KMS-11 (cell line): ENCODE measurements at regions not wholly inside any gene's neighbourhood (a gene's known extent, or its start where the extent isn't known, plus 50 kb on each side); places are given as distances from the start of the nearest gene placed in this dataset.

ENCODE experiments used
- H2AFZ ChIP-seq: fragments of 200-600 bp; sonication (generic); 2 replicates; pipeline ENCODE4 v1.6.1; 2016; ENCODE audit warnings: antibody characterized with exemption, mixed run types, low read depth
- H3K27ac ChIP-seq: fragments of 200-600 bp; sonication (generic); 2 replicates; pipeline ENCODE4 v1.6.1; 2016; ENCODE audit warnings: mild to moderate bottlenecking, mixed run types
- H3K27me3 ChIP-seq: fragments of 200-600 bp; sonication (generic); 2 replicates; pipeline ENCODE4 v1.6.1; 2017; ENCODE audit warnings: mild to moderate bottlenecking, low read depth, mixed run types, moderate library complexity; ENCODE audit not compliant: insufficient read depth
- H3K36me3 ChIP-seq: fragments of 200-600 bp; sonication (generic); 2 replicates; pipeline ENCODE4 v1.6.1; 2017; ENCODE audit warnings: mild to moderate bottlenecking, mixed run types; ENCODE audit not compliant: insufficient read depth
- H3K4me1 ChIP-seq: fragments of 200-600 bp; sonication (generic); 2 replicates; pipeline ENCODE4 v1.6.1; 2016; ENCODE audit warnings: mild to moderate bottlenecking, low read depth, mixed run types; ENCODE audit not compliant: poor library complexity, severe bottlenecking
- H3K4me2 ChIP-seq: fragments of 200-600 bp; sonication (generic); 2 replicates; pipeline ENCODE4 v1.7.0; 2016; ENCODE audit warnings: mild to moderate bottlenecking, mixed run types
- H3K4me3 ChIP-seq: fragments of 200-600 bp; sonication (generic); IDR thresholded peaks from 2 replicates; pipeline ENCODE4 v1.6.1; 2017; ENCODE audit warnings: low read depth, low read length, mixed read lengths; ENCODE audit not compliant: insufficient read depth
- H3K79me2 ChIP-seq: fragments of 200-600 bp; sonication (generic); 2 replicates; pipeline ENCODE4 v1.6.1; 2016; ENCODE audit warnings: low read depth, mixed run types; ENCODE audit not compliant: insufficient read depth
- H3K9ac ChIP-seq: fragments of 200-600 bp; sonication (generic); 2 replicates; pipeline ENCODE4 v1.6.1; 2016; ENCODE audit warnings: mild to moderate bottlenecking, mixed run types
- H4K20me1 ChIP-seq: fragments of 200-600 bp; sonication (generic); 2 replicates; pipeline ENCODE4 v1.6.1; 2016; ENCODE audit warnings: mild to moderate bottlenecking, mixed run types; ENCODE audit not compliant: insufficient read depth
- CTCF ChIP-seq: fragments of 200-600 bp; sonication (generic); conservative IDR thresholded peaks from 2 replicates; pipeline ENCODE4 v1.6.1; 2017; ENCODE audit warnings: low read depth, mild to moderate bottlenecking, antibody characterized with exemption, low read length, moderate library complexity, mixed read lengths

GRCh38 chr18:42264497-42264896 is 309.5 kb downstream of the PIK3C3 start:
- Histone ChIP-seq H4K20me1 (no peaks in the 10 kb centered on the region), H3K27ac (no peak overlapping the region), H3K9ac (no peak overlapping the region), H3K4me2 (no peak overlapping the region), H3K27me3 (no peaks in the 10 kb centered on the region), H3K4me3 (no peak overlapping the region), H2AFZ (no peak overlapping the region), H3K36me3 (no peaks in the 10 kb centered on the region), H3K4me1 (no peaks in the 10 kb centered on the region), H3K79me2 (no peaks in the 10 kb centered on the region)
- TF ChIP-seq CTCF, result no peak

DNA sequence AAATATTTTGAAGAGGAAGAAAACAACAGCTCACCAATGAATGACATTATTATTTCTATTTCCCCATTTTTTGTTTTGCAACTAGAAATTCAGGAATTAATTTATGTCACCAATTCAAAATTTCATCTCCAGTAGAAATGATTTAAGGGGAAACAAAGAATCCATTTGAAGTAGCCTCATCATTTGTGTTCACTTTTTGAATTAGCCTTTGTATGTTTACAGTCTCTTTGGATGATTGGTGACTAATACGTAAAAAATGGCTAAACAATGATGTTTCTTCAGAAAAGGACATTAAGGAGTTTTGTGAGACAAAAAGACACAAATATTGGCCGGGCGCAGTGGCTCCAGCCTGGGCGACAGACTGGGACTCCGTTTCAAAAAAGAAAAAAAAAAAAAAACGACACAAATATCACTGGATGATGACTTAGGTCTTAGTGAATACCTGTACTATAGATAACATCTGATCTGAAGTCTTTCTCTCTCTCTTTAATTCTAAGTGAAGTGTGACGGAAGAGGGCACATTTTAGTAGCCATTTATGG is 313.2 kb downstream of the PIK3C3 start:
- Histone ChIP-seq H3K27ac (no peak overlapping the region), H3K4me1 (no peaks in the 10 kb centered on the region), H3K9ac (no peak overlapping the region), H3K4me3 (no peak overlapping the region), H3K79me2 (no peaks in the 10 kb centered on the region), H4K20me1 (no peaks in the 10 kb centered on the region), H3K36me3 (no peaks in the 10 kb centered on the region), H2AFZ (no peak overlapping the region), H3K4me2 (no peak overlapping the region), H3K27me3 (no peaks in the 10 kb centered on the region)
- TF ChIP-seq CTCF, result no peak

DNA sequence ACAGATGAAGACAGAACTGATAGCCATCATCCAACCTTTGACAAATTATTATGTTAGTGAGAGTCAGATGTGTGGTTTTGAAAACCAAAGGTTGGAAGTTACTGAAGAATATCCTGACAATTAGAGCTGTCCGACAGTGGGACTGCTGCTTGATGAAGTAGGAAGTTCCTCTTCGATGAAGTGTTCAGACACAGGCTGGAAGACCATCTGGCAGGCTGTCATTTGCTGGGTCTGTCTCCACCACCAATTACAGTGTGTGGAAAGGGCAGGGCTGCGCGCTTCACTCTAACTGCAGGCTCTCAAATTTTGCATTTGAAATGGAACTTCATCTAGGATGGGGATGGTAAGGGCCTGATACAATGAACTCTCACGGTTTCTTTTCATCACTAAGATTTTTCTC is 313.8 kb downstream of the PIK3C3 start:
- H3K27me3 ChIP-seq, result no peaks in the 10 kb centered on the region
- no peak overlapping the region for H3K27ac ChIP-seq
- H3K4me3 ChIP-seq, result no peak overlapping the region
- no peak overlapping the region for H2AFZ ChIP-seq
- no peak for TF ChIP-seq CTCF
- no peak overlapping the region for H3K4me2 ChIP-seq
- H3K79me2 ChIP-seq, result no peaks in the 10 kb centered on the region
- H3K9ac ChIP-seq, result no peak overlapping the region
- H4K20me1 ChIP-seq, result no peaks in the 10 kb centered on the region
- H3K4me1 ChIP-seq, result no peaks in the 10 kb centered on the region
- no peaks in the 10 kb centered on the region for H3K36me3 ChIP-seq

GRCh38 chr18:42271647-42272414 is 316.8 kb downstream of the PIK3C3 start:
- no peak overlapping the region for H2AFZ ChIP-seq
- no peaks in the 10 kb centered on the region for H3K36me3 ChIP-seq
- H3K79me2 ChIP-seq, result no peaks in the 10 kb centered on the region
- H3K9ac ChIP-seq, result no peak overlapping the region
- no peak for TF ChIP-seq CTCF
- H3K4me1 ChIP-seq, result no peaks in the 10 kb centered on the region
- H4K20me1 ChIP-seq, result no peaks in the 10 kb centered on the region
- H3K27me3 ChIP-seq, result no peaks in the 10 kb centered on the region
- H3K4me2 ChIP-seq, result no peak overlapping the region
- no peak overlapping the region for H3K27ac ChIP-seq
- no peak overlapping the region for H3K4me3 ChIP-seq
